Natural killer cell (primary cell): ENCODE measurements at regions not wholly inside any gene's neighbourhood (a gene's known extent, or its start where the extent isn't known, plus 50 kb on each side); places are given as distances from the start of the nearest gene placed in this dataset.

ENCODE experiments used
- ATAC-seq, 3 donors: fragments of 150-1000 bp in 2 of 3; fragments of 200-7000 bp in 1 of 3; cut with Tn5 transposase; 1 replicate in 1 of 3; 2 replicates in 2 of 3; pipeline ENCODE4 v1.10.0; 2021; ENCODE audit warnings: mild to moderate bottlenecking in 2 of 3, moderate library complexity in 2 of 3
- DNase-seq, 2 donors: peaks; one replicate each; pipeline versions ENCODE4 v3.0.0 to v3.0.0-alpha.2; 2013 to 2021; ENCODE audit warnings: mixed read lengths in 1 of 2
- H3K27ac ChIP-seq: one replicate; pipeline ENCODE4 v1.5.1; 2013; ENCODE audit warnings: mild to moderate bottlenecking, low read length
- H3K27me3 ChIP-seq: one replicate; pipeline ENCODE4 v1.6.1; 2013; ENCODE audit warnings: low read length; ENCODE audit not compliant: control insufficient read depth, insufficient read depth
- H3K36me3 ChIP-seq: one replicate; pipeline ENCODE4 v1.6.1; 2013; ENCODE audit warnings: low read length; ENCODE audit not compliant: control insufficient read depth, insufficient read depth
- H3K4me1 ChIP-seq: one replicate; pipeline ENCODE4 v1.6.1; 2013; ENCODE audit warnings: low read length; ENCODE audit not compliant: control insufficient read depth, insufficient read depth
- H3K4me3 ChIP-seq: one replicate; pipeline ENCODE4 v1.5.1; 2013; ENCODE audit warnings: low read length
- H3K9me3 ChIP-seq: one replicate; pipeline ENCODE4 v1.6.1; 2013; ENCODE audit warnings: low read length; ENCODE audit not compliant: control insufficient read depth, insufficient read depth
- H3K27ac Mint-ChIP-seq, 2 donors: one replicate each; pipeline ENCODE4 v1.8.0; 2022; ENCODE audit warnings: mild to moderate bottlenecking in 2 of 2, mixed read lengths in 2 of 2, moderate library complexity in 1 of 2
- H3K27me3 Mint-ChIP-seq, 2 donors: one replicate each; pipeline ENCODE4 v1.8.0; 2022; ENCODE audit warnings: low read depth in 2 of 2, mixed read lengths in 2 of 2
- H3K36me3 Mint-ChIP-seq: one replicate; pipeline ENCODE4 v1.8.0; 2022; ENCODE audit warnings: mixed read lengths
- H3K4me1 Mint-ChIP-seq, 2 donors: one replicate each; pipeline ENCODE4 v1.8.0; 2022; ENCODE audit warnings: mixed read lengths in 2 of 2
- H3K4me3 Mint-ChIP-seq: one replicate; pipeline ENCODE4 v1.8.0; 2022; ENCODE audit warnings: mild to moderate bottlenecking, moderate library complexity, mixed read lengths
- H3K9me3 Mint-ChIP-seq, 2 donors: one replicate each; pipeline ENCODE4 v1.8.0; 2022; ENCODE audit warnings: mixed read lengths in 2 of 2
- CTCF ChIP-seq: fragments of 200-600 bp; IDR thresholded peaks from one replicate; pipeline ENCODE4 v1.8.0; 2022; ENCODE audit warnings: antibody characterized with exemption
- WGBS: methylation state at CpG from one replicate; pipeline ENCODE4 v1.1.7; 2013; ENCODE audit warnings: missing lambda C conversion rate; ENCODE audit not compliant: insufficient coverage; 5-methylcytosine and 5-hydroxymethylcytosine counted together
- intact Hi-C: fragments of 100-400 bp; cut with micrococcal nuclease; formaldehyde crosslinking; loops from one replicate; pipeline ENCODE4 v1.14.2; 2022

- ATAC-seq, result no peak
- no peak for TF ChIP-seq CTCF
- Mint-ChIP-seq H3K4me1 (no peaks in the 10 kb centered on the region), H3K36me3 (no peaks in the 10 kb centered on the region), H3K27ac (no peak overlapping the region), H3K4me3 (no peak overlapping the region), H3K27me3 (peaks cover 0 to 13% of the 10 kb centered on the region in 2 donors), H3K9me3 (no peaks in the 10 kb centered on the region)
- Histone ChIP-seq H3K4me3 (no peak overlapping the region), H3K27ac (no peak overlapping the region), H3K27me3 (no peaks in the 10 kb centered on the region), H3K4me1 (no peaks in the 10 kb centered on the region), H3K9me3 (no peaks in the 10 kb centered on the region), H3K36me3 (no peaks in the 10 kb centered on the region)
- intact Hi-C loops, result no loop called here
- WGBS, result 94% methylated on average over 8 of the region's 9 CpGs
- DNase-seq, result no peak
These were observed 142.4 kb downstream of the TTLL2 start for GRCh38 chr6:167467282-167467681.

GRCh38 chr6:167467793-167468431 is 143.0 kb downstream of the TTLL2 start:
- ATAC-seq, result no peak
- no peaks in the 10 kb centered on the region for H3K4me1 Mint-ChIP-seq
- no peak overlapping the region for H3K4me3 Mint-ChIP-seq
- H3K9me3 Mint-ChIP-seq, result no peaks in the 10 kb centered on the region
- WGBS, result 94% methylated on average over 39 of the region's 39 CpGs
- no peak overlapping the region for H3K4me3 ChIP-seq
- no peaks in the 10 kb centered on the region for H3K36me3 ChIP-seq
- H3K27me3 Mint-ChIP-seq, result peaks cover 0 to 13% of the 10 kb centered on the region in 2 donors
- TF ChIP-seq CTCF, result no peak
- H3K27me3 ChIP-seq, result no peaks in the 10 kb centered on the region
- no peak for DNase-seq
- no peaks in the 10 kb centered on the region for H3K4me1 ChIP-seq
- no peaks in the 10 kb centered on the region for H3K36me3 Mint-ChIP-seq
- H3K27ac ChIP-seq, result no peak overlapping the region
- no peaks in the 10 kb centered on the region for H3K9me3 ChIP-seq
- H3K27ac Mint-ChIP-seq, result no peak overlapping the region
- intact Hi-C loops, result no loop called here

- no peak for DNase-seq
- no peaks in the 10 kb centered on the region for H3K4me1 ChIP-seq
- Mint-ChIP-seq H3K4me3 (no peak overlapping the region), H3K27me3 (peaks cover 0 to 13% of the 10 kb centered on the region in 2 donors), H3K4me1 (no peaks in the 10 kb centered on the region), H3K9me3 (no peaks in the 10 kb centered on the region), H3K36me3 (no peaks in the 10 kb centered on the region), H3K27ac (no peak overlapping the region)
- no peak overlapping the region for H3K27ac ChIP-seq
- no peak overlapping the region for H3K4me3 ChIP-seq
- intact Hi-C loops, result no loop called here
- no peaks in the 10 kb centered on the region for H3K36me3 ChIP-seq
- no peak for ATAC-seq
- TF ChIP-seq CTCF, result no peak
- 0% methylated on average over 1 of the region's 3 CpGs for WGBS
- H3K27me3 ChIP-seq, result no peaks in the 10 kb centered on the region
- no peaks in the 10 kb centered on the region for H3K9me3 ChIP-seq
These were observed 144.2 kb downstream of the TTLL2 start for GRCh38 chr6:167469101-167469500.

- Mint-ChIP-seq H3K36me3 (no peaks in the 10 kb centered on the region), H3K9me3 (no peaks in the 10 kb centered on the region), H3K27me3 (peaks cover 0 to 8% of the 10 kb centered on the region in 2 donors), H3K4me1 (no peaks in the 10 kb centered on the region), H3K4me3 (no peak overlapping the region), H3K27ac (no peak overlapping the region)
- no peaks in the 10 kb centered on the region for H3K9me3 ChIP-seq
- no peaks in the 10 kb centered on the region for H3K4me1 ChIP-seq
- H3K4me3 ChIP-seq, result no peak overlapping the region
- no peaks in the 10 kb centered on the region for H3K27me3 ChIP-seq
- TF ChIP-seq CTCF, result no peak
- intact Hi-C loops, result no loop called here
- DNase-seq (no peak), ATAC-seq (no peak)
- 83% methylated on average over 10 of the region's 10 CpGs for WGBS
- no peaks in the 10 kb centered on the region for H3K36me3 ChIP-seq
- H3K27ac ChIP-seq, result no peak overlapping the region
These were observed 144.8 kb downstream of the TTLL2 start for GRCh38 chr6:167469672-167470071.
